GM21528 (cell line): ENCODE measurements at regions not wholly inside any gene's neighbourhood (a gene's known extent, or its start where the extent isn't known, plus 50 kb on each side); places are given as distances from the start of the nearest gene placed in this dataset.
A peak's percentile ranks its signal among the peaks of the same experiment; 100 is the strongest.
"Not testable (repeated sequence)": the region's sequence is repeated elsewhere in the genome, so short reads cannot be mapped to it uniquely, and the experiment has no call there.

Experiments
- ATAC-seq: cut with Tn5 transposase; IDR thresholded peaks from one replicate; pipeline ENCODE4 v1.9.1; 2021; ENCODE audit warnings: mild to moderate bottlenecking, moderate library complexity; ENCODE audit not compliant: unreplicated experiment, low FRiP score

- ATAC-seq: no peak
These were observed 110.6 kb upstream of the ZNF746 start for GRCh38 chr7:149608168-149608567.

GRCh38 chr7:149607683-149608082, 110.1 kb upstream of the ZNF746 start:
- ATAC-seq: no peak

- no peak for ATAC-seq
These were observed 109.2 kb upstream of the ZNF746 start for GRCh38 chr7:149606826-149607225.

- ATAC-seq: no peak
These were observed 108.1 kb upstream of the ZNF746 start for GRCh38 chr7:149605696-149606095.

- ATAC-seq: no peak
These were observed 106.9 kb upstream of the ZNF746 start for GRCh38 chr7:149604521-149604920.

- peak; percentile 89 for ATAC-seq
These were observed 103.2 kb upstream of the ZNF746 start for GRCh38 chr7:149600669-149601330.

- ATAC-seq: no peak
These were observed 102.1 kb upstream of the ZNF746 start for GRCh38 chr7:149599636-149600206.

GRCh38 chr7:149598721-149599308, 101.2 kb upstream of the ZNF746 start:
- no peak for ATAC-seq

GRCh38 chr7:149597789-149598188, 100.2 kb upstream of the ZNF746 start:
- not testable (repeated sequence) for ATAC-seq

GRCh38 chr7:149595541-149595940, 97.9 kb upstream of the ZNF746 start:
- ATAC-seq: no peak

GRCh38 chr7:149595078-149595477, 97.5 kb upstream of the ZNF746 start:
- ATAC-seq: no peak

GRCh38 chr7:149588930-149589329, 91.3 kb upstream of the ZNF746 start:
- ATAC-seq: no peak

GRCh38 chr7:149586646-149587645, 89.3 kb upstream of the ZNF746 start:
- ATAC-seq: no peak

- no peak for ATAC-seq
These were observed 86.9 kb upstream of the ZNF746 start for GRCh38 chr7:149584530-149584929.

GRCh38 chr7:149584009-149584408, 86.4 kb upstream of the ZNF746 start:
- ATAC-seq: no peak

- no peak for ATAC-seq
These were observed 82.7 kb upstream of the ZNF746 start for GRCh38 chr7:149580328-149580727.

- ATAC-seq: not testable (repeated sequence)
These were observed 81.8 kb upstream of the ZNF746 start for GRCh38 chr7:149579365-149579764.

GRCh38 chr7:149574428-149574827, 76.8 kb upstream of the ZNF746 start:
- not testable (repeated sequence) for ATAC-seq

GRCh38 chr7:149573519-149573918, 75.9 kb upstream of the ZNF746 start:
- ATAC-seq: no peak

- not testable (repeated sequence) for ATAC-seq
These were observed 75.3 kb upstream of the ZNF746 start for GRCh38 chr7:149572920-149573319.

- ATAC-seq: no peak
These were observed 73.2 kb upstream of the ZNF746 start for GRCh38 chr7:149570784-149571183.
